NCI-H2107 (cell line): ENCODE measurements at regions not wholly inside any gene's neighbourhood (a gene's known extent, or its start where the extent isn't known, plus 50 kb on each side); places are given as distances from the start of the nearest gene placed in this dataset.

Source experiments
- DNase-seq: peaks from one replicate; lab custom pipeline; 2025; lab: John Stamatoyannopoulos, UW

DNA sequence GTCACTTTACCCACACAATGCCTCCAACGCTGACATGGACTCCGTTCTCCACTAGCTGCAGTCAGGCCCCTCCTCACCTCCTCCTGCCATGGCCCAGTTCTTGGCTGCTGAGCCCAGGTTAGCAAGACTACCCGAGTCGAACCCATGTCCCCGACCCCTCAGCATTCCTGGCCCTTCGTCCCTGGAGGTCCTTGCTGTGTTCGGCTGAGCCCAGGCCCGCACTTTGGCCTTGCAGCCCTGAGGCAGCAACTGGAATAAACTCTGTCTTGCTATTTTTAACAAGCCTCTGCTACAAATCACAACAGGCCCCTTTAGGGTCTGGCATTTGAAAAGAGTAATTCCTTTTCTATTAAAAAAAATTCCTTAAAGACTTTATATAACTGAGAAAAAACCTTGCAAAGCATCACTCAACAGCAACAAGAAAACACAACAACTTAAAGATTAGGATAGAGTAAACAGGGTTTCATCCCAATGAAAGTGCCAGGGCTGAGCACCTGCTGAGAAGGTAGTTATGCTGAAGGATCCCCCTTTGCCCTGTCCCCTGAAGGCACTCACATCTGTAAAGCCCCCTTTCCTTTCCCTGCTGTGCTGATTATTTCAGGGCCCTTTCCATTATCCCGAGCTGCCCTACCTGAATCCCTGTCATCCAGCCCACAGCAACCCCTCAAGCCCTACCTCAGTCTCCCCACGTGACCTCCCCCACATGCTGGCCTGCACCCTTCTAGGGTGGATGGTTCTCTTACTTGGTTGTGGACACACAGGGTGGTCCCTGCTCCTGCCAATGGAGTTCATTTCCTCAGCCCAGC is 120.0 kb upstream of the SNTG2 start:
- no peak for DNase-seq

DNA sequence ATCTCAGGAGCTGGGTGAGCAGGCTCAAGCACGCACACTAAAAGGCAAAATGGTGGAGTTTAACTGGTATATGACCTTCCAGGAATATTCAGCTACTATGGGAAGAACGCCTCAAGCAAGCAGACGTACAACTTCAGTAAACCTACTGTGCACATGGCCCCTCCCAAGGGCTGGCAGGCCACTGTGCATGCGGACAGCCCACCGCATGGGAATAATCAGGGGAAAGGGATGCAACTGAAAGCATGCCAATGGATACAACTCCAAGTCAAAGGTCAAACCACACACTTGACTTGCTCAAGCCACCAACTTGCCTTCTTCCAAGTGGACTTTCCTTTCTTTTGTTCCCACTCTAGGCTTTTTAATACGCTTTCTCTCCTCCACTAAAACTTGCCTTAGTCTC is 121.6 kb upstream of the SNTG2 start:
- no peak for DNase-seq

- peak; percentile 15 for DNase-seq
Observed at GRCh38 chr2:824954-825353, 125.7 kb upstream of the SNTG2 start.

GRCh38 chr2:824524-824923 is 126.1 kb upstream of the SNTG2 start:
- DNase-seq: no peak

DNA sequence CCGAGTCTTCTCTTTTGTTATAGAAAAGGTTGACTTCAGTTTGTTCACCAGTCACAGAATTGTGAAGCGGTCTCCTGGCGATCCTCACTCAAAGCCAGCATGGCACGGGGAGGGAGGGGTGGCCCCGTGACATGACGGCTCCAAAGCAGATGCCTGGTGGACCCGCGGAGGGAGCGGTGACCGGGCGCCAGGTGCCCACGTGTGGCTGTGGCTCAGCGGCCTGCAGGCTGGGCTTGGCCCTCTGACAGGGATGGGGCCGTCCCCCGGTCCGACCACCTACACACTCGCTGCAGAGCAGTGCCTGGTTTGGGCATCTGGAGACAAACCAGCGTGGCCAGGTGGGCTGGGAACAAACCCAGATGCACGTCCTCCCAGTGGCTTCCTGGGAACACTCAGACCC is 129.1 kb upstream of the SNTG2 start:
- no peak for DNase-seq

DNA sequence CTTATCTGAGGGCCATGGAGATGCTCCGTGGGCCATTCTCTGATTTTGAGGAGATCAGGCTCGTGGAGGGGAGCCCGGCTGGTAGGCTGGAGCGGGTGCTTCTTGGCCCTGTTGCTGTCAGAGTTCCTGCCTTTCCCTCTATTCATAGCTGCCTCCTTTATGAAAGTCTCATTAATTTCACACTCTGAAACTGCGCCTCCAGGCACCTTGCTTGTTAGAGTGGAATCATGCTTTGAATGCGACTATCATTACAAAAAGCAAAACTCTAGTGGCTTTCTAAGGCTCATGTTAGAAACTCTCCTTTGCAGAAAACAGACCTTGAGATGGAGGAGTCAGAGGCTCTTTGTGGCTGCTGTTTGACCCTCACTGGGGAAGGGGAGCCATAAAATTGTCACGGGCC is 131.0 kb upstream of the SNTG2 start:
- DNase-seq: no peak

DNA sequence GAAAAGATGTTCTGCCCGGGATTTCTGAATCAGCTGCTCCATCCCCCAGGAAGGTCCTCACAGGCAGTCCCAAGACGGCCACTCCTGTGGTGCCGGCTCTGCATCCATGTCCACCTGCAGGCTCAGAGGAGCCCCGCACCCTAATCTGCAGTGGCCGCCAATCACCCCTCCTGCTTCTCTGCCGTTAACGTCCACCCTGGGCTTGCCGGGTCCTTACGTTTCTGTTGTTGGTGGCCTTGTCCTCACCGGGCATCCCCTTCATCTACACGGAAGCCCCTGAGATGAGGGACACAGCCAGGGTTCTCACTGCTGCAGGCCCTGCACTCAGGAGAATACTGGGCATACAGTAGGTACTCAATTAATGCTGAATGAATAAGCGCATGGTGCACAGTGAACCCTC is 131.5 kb upstream of the SNTG2 start:
- no peak for DNase-seq

DNA sequence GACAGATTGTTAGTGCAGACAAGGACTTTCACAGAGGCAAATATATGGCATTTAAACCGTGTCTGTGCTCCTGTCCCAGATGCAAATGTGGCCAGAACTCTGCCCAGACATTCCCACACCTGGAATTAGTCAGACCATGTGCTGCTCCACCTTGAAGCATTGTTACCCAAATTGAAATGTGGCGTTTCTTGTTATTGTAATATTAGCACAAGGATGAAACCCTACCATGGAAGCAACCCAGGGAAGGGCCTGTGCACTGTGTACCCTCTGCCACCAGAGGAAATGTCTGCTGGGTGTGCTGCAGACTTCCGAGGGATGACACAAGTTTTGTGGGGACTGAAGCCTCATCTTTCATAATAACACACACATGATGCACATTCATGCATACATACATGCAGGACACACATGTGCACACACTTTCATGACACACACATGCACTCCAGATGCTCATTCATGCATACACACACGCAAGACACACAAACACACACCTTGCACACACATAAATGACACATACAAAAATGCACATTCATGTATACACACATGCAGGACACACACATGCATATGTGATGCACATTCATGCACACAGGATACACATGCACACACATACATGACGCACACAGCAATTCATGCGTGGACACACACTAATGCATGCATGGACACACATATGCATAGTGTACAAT is 133.2 kb upstream of the SNTG2 start:
- DNase-seq: no peak

DNA sequence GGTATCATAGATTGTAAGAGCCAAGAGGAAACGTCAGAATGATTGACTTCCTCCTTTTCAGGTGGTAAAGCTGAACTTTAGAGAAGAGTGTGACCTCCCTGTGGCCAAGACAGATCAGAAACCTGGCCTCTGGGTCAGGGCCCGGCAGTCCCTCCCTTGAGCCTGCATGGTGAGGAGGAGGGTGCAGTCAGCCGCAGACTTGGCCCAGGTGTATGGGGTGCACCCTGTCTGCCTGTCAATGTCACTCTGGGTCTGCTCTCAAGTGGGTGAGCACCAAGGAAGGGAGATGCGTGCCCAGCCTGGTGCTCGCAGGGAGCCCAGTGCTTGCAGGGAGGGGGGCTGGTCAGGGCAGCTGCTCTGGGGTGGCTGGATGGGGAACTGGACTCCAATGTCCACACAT is 134.4 kb upstream of the SNTG2 start:
- no peak for DNase-seq

DNA sequence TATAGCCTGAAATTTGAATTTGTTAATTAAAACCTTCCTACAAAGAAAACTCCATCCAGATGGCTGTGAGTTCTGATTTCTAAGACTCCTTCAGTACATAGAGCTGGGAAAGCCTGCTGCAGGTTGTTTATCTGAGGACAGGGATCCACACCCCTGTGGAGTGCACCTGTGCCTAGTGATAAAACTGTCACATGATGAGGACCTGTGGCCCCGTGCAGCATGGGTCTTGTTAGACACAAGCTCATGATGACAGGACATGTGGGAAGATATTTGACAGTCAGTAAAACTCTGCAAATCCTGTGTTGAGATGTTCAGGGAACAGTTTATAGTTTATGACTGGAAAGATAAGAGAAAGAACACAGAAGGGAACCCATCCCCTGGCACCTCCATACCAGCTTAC is 133.2 kb upstream of the TMEM18 start:
- no peak for DNase-seq

DNA sequence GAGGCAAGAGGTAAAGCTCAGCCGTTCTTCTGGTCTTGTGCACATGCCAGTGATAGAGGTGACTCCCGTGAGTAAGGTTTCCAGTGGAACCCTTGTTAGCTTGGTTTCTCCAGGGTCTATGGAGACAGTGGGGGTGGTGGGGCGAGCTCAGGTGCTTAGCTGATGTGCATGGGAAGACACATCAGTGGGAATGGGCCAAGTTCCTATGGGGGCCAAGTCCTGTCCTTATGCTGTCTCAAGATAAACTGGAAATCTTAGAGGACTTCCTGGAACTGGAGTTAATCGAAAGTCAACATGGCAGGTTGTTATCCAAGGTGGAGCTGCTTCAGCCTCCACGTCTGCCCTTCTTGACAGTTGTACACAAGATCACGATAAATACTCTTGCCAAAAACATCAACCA is 130.1 kb upstream of the TMEM18 start:
- no peak for DNase-seq

DNA sequence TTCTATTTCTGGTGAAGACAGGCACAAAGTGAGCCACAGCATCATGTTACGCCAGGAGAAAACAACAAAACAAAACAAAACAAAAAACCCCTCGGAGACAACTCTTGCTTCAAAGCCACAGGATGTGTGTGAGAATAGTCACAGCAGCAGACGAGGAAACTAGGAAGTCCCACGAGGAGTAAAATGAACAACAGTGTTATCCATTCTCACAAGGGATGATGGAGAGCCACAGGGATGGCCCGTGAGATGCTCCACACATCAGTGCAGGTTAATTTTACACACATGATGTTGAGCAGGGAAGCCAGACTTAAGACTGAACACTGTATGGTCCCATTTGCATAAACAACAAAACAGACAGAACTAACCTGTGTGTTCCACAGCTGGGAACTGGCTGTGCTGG is 128.5 kb upstream of the TMEM18 start:
- no peak for DNase-seq

GRCh38 chr2:797993-798392 is 120.8 kb upstream of the TMEM18 start:
- no peak for DNase-seq

- DNase-seq: no peak
Observed at GRCh38 chr2:797556-797955, 120.3 kb upstream of the TMEM18 start.

GRCh38 chr2:796141-796985 is 119.2 kb upstream of the TMEM18 start:
- DNase-seq: no peak

- no peak for DNase-seq
Observed at GRCh38 chr2:795531-796041, 118.4 kb upstream of the TMEM18 start.

- no peak for DNase-seq
Observed at GRCh38 chr2:794554-795241, 117.5 kb upstream of the TMEM18 start.

DNA sequence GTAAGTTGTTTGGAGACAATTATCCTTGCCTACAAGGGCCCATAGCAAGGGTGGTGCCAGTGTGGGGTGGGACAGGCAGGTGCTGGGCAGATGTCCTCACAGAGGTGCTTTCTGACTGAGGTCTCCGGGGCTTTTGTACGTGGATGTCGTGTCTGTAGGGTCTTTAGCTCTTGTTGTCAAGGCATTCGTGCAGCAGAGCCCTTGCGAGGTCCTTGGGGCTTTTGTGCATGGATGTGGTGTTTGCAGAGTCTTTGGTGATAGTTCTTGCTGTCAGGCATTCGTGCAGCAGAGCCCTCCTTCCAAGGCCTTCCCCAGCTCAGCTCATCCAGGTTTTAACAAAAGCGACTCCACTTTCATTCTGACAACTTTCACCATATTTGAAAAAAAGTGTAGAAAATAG is 116.0 kb upstream of the TMEM18 start:
- DNase-seq: no peak

DNA sequence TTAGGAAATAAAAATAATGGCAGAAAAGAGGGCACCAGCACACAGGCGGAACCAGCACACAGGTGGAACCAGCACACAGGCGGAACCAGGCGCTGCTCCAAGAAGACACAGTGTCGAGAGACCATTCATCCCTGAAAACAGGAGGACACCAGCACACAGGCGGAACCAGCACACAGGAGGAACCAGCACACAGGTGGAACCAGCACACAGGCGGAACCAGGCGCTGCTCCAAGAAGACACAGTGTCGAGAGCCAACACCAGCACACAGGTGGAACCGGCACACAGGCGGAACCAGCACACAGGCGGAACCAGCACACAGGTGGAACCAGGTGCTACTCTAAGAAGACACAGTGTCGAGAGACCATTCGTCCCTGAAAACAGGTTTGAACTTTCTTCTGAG is 115.5 kb upstream of the TMEM18 start:
- DNase-seq: no peak

GRCh38 chr2:790634-791245 is 113.5 kb upstream of the TMEM18 start:
- DNase-seq: no peak

GRCh38 chr2:790081-790480 is 112.9 kb upstream of the TMEM18 start:
- DNase-seq: no peak

- no peak for DNase-seq
Observed at GRCh38 chr2:789529-789928, 112.3 kb upstream of the TMEM18 start.
